ENCODE measurements at regions not wholly inside any gene's neighbourhood (a gene's known extent, or its start where the extent isn't known, plus 50 kb on each side); places are given as distances from the start of the nearest gene placed in this dataset.

DNA sequence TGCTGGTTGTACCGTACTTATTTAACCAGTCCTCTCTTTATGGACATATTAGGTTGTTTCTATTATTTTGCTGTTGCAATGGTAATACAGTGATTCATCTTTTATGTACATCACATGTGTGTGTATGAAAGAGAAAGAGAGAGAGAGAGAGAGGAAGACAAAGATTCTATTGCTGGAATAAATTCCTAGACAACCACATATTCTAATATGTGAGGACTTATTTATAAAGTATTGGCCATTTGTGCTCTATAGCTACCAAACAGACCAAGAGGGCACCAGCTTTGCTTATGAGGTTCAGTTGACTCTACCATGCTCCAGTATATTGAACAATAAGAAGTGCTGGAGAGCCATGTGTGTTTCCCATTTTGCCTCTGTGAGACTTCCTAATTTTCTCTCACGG, 513.5 kb downstream of the DMAC1 start:
- TF ChIP-seq, protein P1, sequence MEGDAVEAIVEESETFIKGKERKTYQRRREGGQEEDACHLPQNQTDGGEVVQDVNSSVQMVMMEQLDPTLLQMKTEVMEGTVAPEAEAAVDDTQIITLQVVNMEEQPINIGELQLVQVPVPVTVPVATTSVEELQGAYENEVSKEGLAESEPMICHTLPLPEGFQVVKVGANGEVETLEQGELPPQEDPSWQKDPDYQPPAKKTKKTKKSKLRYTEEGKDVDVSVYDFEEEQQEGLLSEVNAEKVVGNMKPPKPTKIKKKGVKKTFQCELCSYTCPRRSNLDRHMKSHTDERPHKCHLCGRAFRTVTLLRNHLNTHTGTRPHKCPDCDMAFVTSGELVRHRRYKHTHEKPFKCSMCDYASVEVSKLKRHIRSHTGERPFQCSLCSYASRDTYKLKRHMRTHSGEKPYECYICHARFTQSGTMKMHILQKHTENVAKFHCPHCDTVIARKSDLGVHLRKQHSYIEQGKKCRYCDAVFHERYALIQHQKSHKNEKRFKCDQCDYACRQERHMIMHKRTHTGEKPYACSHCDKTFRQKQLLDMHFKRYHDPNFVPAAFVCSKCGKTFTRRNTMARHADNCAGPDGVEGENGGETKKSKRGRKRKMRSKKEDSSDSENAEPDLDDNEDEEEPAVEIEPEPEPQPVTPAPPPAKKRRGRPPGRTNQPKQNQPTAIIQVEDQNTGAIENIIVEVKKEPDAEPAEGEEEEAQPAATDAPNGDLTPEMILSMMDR (IDR thresholded peaks at IDR 0.05; ENCODE audit: low read depth, low read length) = no peak
- TF ChIP-seq EZH2phosphoT487 (IDR thresholded peaks at IDR 0.05; ENCODE audit: low read depth) = no peak

All from OCI-LY3 (cell line).